ENCODE measurements at regions not wholly inside any gene's neighbourhood (a gene's known extent, or its start where the extent isn't known, plus 50 kb on each side); places are given as distances from the start of the nearest gene placed in this dataset.

DNA sequence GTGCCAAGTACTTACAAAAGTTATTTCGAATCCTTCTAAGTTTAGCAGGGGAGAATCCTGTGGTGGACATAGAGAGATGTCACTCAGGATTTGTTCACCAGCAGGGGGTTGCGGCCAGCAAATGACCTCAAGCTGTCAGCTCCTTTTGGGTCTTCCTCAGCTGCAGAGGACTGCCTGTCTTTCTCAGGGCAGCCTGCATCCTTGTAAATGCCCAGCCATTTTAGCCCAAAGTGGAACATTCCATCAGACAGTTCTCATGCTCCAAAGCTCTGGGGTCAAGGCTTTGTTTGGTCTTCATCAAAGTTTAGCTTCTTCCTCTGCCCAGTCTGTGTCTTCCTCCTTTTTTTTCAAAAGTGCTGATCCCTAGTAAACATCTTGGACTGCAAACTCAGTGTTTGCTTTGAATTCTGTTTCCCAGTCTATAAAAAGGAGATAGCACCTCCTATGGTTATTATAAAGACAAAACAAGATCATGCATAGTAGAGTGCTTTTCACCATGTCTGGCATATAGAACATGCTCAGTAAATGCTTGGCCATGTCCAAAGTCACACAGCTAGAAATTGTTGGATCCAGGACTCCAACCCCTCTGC is 156.4 kb upstream of the GATB start:
- no peak for DNase-seq
- no peak overlapping the region for H3K4me3 ChIP-seq
- intact Hi-C loops (cut with DNase I): no loop called here
- 59 to 74% methylated on average over 2 of the region's 2 CpGs for WGBS, 2 donors
- H3K9me3 ChIP-seq: peaks cover 0 to 10% (median 0%) of the 10 kb centered on the region in 11 donors
- no peak for ATAC-seq
- H3K4me1 ChIP-seq: no peaks in the 10 kb centered on the region
- TF ChIP-seq, protein P1, sequence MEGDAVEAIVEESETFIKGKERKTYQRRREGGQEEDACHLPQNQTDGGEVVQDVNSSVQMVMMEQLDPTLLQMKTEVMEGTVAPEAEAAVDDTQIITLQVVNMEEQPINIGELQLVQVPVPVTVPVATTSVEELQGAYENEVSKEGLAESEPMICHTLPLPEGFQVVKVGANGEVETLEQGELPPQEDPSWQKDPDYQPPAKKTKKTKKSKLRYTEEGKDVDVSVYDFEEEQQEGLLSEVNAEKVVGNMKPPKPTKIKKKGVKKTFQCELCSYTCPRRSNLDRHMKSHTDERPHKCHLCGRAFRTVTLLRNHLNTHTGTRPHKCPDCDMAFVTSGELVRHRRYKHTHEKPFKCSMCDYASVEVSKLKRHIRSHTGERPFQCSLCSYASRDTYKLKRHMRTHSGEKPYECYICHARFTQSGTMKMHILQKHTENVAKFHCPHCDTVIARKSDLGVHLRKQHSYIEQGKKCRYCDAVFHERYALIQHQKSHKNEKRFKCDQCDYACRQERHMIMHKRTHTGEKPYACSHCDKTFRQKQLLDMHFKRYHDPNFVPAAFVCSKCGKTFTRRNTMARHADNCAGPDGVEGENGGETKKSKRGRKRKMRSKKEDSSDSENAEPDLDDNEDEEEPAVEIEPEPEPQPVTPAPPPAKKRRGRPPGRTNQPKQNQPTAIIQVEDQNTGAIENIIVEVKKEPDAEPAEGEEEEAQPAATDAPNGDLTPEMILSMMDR (IDR thresholded peaks at IDR 0.05): no peak
- H3K27ac ChIP-seq: no peak overlapping the region
- no peaks in the 10 kb centered on the region for H3K27me3 ChIP-seq
- no peaks in the 10 kb centered on the region for H3K36me3 ChIP-seq

DNA sequence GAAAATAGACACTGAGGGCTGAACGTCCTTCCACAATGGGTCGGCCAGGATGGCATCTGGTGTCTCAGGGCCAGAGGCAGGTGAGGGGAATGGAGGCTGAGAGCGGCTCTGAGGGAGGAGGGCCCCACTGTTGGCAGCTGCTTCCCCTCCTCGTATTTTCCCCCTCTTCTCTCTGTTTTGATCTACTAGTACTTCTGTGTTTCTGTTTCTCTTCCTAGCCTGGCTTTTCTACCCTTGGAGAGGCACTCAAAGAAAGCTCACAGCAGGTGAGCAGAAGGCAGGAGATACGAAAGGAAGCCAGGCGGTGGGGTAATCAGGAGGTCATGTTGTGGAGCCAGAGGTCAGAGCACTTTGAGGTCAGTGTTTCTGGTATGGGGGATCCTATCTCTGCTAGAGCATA is 151.8 kb upstream of the GATB start:
- TF ChIP-seq, protein P1 (IDR thresholded peaks at IDR 0.05): no peak
- ATAC-seq (no peak), DNase-seq (no peak)
- no peak overlapping the region for H3K4me3 ChIP-seq
- intact Hi-C loops (cut with DNase I): no loop called here
- no peaks in the 10 kb centered on the region for H3K27me3 ChIP-seq
- H3K9me3 ChIP-seq: peaks cover 0 to 10% (median 0%) of the 10 kb centered on the region in 11 donors
- WGBS, 2 donors: 63 to 73% methylated on average over 6 of the region's 6 CpGs
- no peaks in the 10 kb centered on the region for H3K4me1 ChIP-seq
- no peak overlapping the region for H3K27ac ChIP-seq
- no peaks in the 10 kb centered on the region for H3K36me3 ChIP-seq

GRCh38 chr4:151911970-151912369 is 151.2 kb upstream of the GATB start:
- DNase-seq: no peak
- no peaks in the 10 kb centered on the region for H3K36me3 ChIP-seq
- H3K27ac ChIP-seq: no peak overlapping the region
- no peaks in the 10 kb centered on the region for H3K27me3 ChIP-seq
- peak in 1 of 8 donors; percentile 48 for ATAC-seq
- H3K9me3 ChIP-seq: peaks cover 0 to 10% (median 0%) of the 10 kb centered on the region in 11 donors
- WGBS, 2 donors: 74 to 80% methylated on average over 2 of the region's 2 CpGs
- no peaks in the 10 kb centered on the region for H3K4me1 ChIP-seq
- intact Hi-C loops (cut with DNase I): no loop called here
- TF ChIP-seq, protein P1 (IDR thresholded peaks at IDR 0.05): no peak
- H3K4me3 ChIP-seq: no peak overlapping the region

GRCh38 chr4:151908734-151909497 is 148.1 kb upstream of the GATB start:
- H3K4me3 ChIP-seq: no peak overlapping the region
- no peaks in the 10 kb centered on the region for H3K27me3 ChIP-seq
- H3K36me3 ChIP-seq: no peaks in the 10 kb centered on the region
- intact Hi-C loops (cut with DNase I): no loop called here
- DNase-seq (no peak), ATAC-seq (no peak)
- H3K27ac ChIP-seq: no peak overlapping the region
- WGBS, 2 donors: 86 to 87% methylated on average over 4 of the region's 4 CpGs
- TF ChIP-seq, protein P1 (IDR thresholded peaks at IDR 0.05): no peak
- no peaks in the 10 kb centered on the region for H3K4me1 ChIP-seq
- H3K9me3 ChIP-seq: peaks cover 0 to 3% (median 0%) of the 10 kb centered on the region in 11 donors

Data from heart right ventricle (tissue), 16 donors.